Kidney epithelial cell (primary cell): ENCODE measurements at regions not wholly inside any gene's neighbourhood (a gene's known extent, or its start where the extent isn't known, plus 50 kb on each side); places are given as distances from the start of the nearest gene placed in this dataset.

Experiments used
- DNase-seq: peaks from one replicate; pipeline ENCODE4 v3.0.0-alpha.2; 2010; ENCODE audit warnings: low read depth
- H3K27me3 ChIP-seq: 2 replicates; pipeline ENCODE4 v1.6.0; 2011; ENCODE audit warnings: low read length; ENCODE audit not compliant: control insufficient read depth, insufficient read depth
- H3K36me3 ChIP-seq: 2 replicates; pipeline ENCODE4 v1.5.1; 2011; ENCODE audit warnings: low read length; ENCODE audit not compliant: control insufficient read depth, insufficient read depth
- H3K4me3 ChIP-seq: 2 replicates; pipeline ENCODE4 v1.5.1; 2011; ENCODE audit warnings: low read depth, mild to moderate bottlenecking, control low read depth, low read length
- TF ChIP-seq, protein P1 (sequence below): IDR thresholded peaks from 2 replicates; pipeline ENCODE4 v1.5.1; 2011; ENCODE audit warnings: mild to moderate bottlenecking, moderate library complexity, low read length, control low read depth, inconsistent platforms; ENCODE audit not compliant: insufficient read depth, poor library complexity, severe bottlenecking

DNA sequence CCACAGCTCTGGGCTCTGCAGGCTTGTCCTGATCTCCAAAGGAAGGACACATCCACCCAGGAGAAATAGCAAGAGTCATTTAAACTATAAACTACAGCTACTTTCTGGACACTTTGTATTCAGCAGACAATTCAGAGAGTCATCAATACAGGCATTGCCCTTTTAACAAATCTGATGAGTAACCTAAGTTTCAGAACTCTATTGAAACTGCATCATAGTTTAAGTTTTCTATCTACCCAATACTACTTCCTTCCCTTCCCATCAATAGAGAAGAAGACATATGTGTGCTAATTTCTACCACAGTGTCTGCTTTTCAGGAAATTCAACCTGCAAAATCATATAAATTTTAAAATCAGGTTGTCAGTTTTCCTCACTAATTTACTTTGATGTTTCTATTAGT lies 736.5 kb downstream of the IGSF11 start:
- H3K4me3 ChIP-seq = no peak overlapping the region
- no peak for DNase-seq

DNA sequence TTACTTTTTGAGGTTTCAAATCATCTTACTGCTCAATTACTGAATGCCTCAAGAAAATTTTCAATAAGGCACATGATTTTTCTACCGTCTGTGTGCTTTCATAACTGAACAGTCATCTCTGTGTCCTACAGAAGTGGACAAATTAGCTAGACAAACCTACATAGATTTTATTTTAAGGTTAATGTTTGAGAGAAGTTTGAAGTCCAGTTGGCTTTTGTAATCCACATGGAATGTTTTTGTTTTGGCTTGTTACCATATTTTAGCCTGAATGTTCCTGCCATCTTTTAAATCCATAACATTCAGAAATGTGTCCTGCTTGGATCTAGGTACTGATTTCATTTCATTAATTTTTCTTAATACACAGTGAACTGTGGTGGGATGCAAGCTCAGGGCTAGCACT lies 730.1 kb downstream of the IGSF11 start:
- no peak overlapping the region for H3K4me3 ChIP-seq
- TF ChIP-seq, protein P1, sequence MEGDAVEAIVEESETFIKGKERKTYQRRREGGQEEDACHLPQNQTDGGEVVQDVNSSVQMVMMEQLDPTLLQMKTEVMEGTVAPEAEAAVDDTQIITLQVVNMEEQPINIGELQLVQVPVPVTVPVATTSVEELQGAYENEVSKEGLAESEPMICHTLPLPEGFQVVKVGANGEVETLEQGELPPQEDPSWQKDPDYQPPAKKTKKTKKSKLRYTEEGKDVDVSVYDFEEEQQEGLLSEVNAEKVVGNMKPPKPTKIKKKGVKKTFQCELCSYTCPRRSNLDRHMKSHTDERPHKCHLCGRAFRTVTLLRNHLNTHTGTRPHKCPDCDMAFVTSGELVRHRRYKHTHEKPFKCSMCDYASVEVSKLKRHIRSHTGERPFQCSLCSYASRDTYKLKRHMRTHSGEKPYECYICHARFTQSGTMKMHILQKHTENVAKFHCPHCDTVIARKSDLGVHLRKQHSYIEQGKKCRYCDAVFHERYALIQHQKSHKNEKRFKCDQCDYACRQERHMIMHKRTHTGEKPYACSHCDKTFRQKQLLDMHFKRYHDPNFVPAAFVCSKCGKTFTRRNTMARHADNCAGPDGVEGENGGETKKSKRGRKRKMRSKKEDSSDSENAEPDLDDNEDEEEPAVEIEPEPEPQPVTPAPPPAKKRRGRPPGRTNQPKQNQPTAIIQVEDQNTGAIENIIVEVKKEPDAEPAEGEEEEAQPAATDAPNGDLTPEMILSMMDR = no peak
- no peak for DNase-seq
- no peaks in the 10 kb centered on the region for H3K27me3 ChIP-seq
- no peaks in the 10 kb centered on the region for H3K36me3 ChIP-seq

More for the DNA sequence above, 736.5 kb downstream of the IGSF11 start:
- no peaks in the 10 kb centered on the region for H3K27me3 ChIP-seq
- no peaks in the 10 kb centered on the region for H3K36me3 ChIP-seq
- TF ChIP-seq, protein P1 = no peak

GRCh38 chr3:118332699-118333098 lies 701.9 kb downstream of the IGSF11 start:
- no peaks in the 10 kb centered on the region for H3K36me3 ChIP-seq
- no peaks in the 10 kb centered on the region for H3K27me3 ChIP-seq
- no peak for DNase-seq
- TF ChIP-seq, protein P1 = no peak
- no peak overlapping the region for H3K4me3 ChIP-seq

DNA sequence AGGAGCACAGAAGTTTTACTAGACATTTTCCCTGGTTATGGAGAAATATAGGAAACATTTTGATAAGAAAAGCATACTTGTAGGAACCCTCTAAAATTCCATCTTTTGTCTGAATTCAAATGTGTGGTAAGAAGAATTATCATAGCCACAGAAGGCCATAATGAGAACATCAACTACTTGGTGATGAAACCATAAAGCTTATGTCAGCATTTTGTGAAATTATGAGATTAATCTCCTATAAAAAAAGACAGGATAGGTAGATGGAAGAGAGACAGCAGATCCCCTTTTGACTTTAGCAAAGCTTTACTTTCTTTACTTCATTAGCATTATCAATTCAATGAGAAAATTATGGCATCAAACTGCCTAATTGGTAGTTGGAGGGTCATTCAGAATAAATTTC lies 697.0 kb downstream of the IGSF11 start:
- DNase-seq = no peak
- no peaks in the 10 kb centered on the region for H3K27me3 ChIP-seq
- no peak overlapping the region for H3K4me3 ChIP-seq
- no peaks in the 10 kb centered on the region for H3K36me3 ChIP-seq
- TF ChIP-seq, protein P1 = no peak

GRCh38 chr3:118347396-118348168 lies 687.1 kb downstream of the IGSF11 start:
- H3K4me3 ChIP-seq = no peak overlapping the region
- H3K36me3 ChIP-seq = no peaks in the 10 kb centered on the region
- no peaks in the 10 kb centered on the region for H3K27me3 ChIP-seq
- TF ChIP-seq, protein P1 = no peak
- no peak for DNase-seq

- TF ChIP-seq, protein P1 = no peak
- no peaks in the 10 kb centered on the region for H3K36me3 ChIP-seq
- no peaks in the 10 kb centered on the region for H3K27me3 ChIP-seq
- no peak overlapping the region for H3K4me3 ChIP-seq
- DNase-seq = no peak
These were observed 686.5 kb downstream of the IGSF11 start for GRCh38 chr3:118348169-118348557.
